Suppressor macrophage (primary cell): ENCODE measurements at regions not wholly inside any gene's neighbourhood (a gene's known extent, or its start where the extent isn't known, plus 50 kb on each side); places are given as distances from the start of the nearest gene placed in this dataset.

Experiments used
- DNase-seq, 4 experiments: peaks; one replicate each; pipeline ENCODE4 v3.0.0-alpha.2; 2020 to 2022

- no peak for DNase-seq
Measured at GRCh38 chr5:135723491-135723890, 111.0 kb upstream of the SLC25A48 start.

- no peak for DNase-seq
Measured at GRCh38 chr5:135721548-135722090, 112.8 kb upstream of the SLC25A48 start.

DNA sequence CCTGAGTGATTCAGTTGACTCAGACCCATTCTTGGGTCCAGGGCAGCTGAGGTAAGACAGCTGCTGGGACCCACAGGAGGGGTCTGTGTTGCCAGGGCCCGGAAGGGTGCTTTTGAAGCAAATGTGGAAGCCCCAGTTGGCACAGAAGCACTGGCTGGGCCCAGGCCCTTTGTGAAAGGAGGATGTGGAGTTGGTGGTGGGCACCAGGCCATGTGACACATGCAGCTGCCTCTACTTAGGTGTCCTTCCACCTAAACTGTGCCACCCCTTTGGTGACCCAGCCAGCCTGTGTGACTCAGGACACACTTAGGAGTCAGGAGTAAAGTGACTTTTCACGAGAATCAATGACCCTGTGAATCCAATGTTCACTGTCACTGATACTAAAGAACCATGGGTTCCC, 114.3 kb upstream of the SLC25A48 start:
- DNase-seq, result no peak

GRCh38 chr5:135719428-135720063, 114.9 kb upstream of the SLC25A48 start:
- DNase-seq, result no peak

DNA sequence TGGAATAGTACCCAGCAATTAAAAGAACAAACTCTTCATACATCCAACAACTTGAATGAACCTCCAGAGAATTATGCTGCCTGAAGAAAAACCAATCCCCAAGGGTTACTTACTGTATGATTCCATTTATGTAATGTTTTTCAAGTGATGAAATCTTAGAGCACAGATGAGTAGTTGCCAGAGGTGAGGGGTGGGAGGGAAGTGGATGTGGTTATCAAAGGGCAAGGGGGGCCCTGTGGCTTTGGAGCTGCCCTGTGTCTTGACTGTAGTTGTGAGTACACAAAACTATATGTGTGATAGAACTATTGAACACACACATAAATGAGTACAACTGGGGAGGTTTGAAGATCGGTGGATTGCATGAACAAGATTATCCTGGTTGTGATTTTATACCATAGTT, 115.8 kb upstream of the SLC25A48 start:
- DNase-seq, result no peak

- peak; percentile 25 to 67 (median 56) for DNase-seq
Measured at GRCh38 chr5:135718151-135718550, 116.3 kb upstream of the SLC25A48 start.

DNA sequence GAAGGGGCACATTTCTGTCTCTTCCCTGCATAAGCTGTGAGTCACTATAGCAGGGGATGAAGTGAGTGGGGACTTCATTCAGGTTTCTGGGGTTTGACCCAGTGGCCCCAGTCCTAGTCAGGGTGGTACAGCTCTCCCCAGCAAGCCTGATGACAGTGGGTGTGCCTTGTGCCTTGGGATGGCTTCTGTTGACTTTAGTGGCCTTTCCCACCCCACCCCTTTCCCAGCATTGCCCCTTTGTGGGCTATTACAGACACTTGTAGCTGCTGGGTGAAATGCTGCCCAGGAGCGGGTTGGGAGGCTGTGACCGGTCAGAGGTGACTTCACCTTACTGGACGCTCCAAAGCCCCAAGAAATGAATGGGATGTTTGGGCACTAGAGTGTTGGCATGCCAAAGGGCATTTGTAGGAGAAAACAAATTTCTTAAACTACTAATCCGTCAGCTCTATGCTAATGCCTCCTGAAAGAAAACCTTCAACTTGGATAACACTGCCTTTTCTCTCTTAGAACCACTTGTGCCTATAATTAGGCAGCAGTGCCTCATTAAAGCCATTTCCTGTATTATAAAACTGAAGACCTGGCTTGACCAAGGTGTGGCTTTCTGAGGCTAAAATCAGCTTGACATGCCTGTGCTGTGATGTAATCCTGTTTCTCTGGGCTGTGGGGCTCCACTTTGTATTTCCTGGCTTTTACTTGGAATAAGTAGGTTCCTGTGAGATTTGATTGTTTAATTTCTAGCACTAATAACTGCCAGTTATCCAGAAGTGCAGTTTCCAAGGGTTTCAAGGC, 119.0 kb upstream of the SLC25A48 start:
- no peak for DNase-seq

DNA sequence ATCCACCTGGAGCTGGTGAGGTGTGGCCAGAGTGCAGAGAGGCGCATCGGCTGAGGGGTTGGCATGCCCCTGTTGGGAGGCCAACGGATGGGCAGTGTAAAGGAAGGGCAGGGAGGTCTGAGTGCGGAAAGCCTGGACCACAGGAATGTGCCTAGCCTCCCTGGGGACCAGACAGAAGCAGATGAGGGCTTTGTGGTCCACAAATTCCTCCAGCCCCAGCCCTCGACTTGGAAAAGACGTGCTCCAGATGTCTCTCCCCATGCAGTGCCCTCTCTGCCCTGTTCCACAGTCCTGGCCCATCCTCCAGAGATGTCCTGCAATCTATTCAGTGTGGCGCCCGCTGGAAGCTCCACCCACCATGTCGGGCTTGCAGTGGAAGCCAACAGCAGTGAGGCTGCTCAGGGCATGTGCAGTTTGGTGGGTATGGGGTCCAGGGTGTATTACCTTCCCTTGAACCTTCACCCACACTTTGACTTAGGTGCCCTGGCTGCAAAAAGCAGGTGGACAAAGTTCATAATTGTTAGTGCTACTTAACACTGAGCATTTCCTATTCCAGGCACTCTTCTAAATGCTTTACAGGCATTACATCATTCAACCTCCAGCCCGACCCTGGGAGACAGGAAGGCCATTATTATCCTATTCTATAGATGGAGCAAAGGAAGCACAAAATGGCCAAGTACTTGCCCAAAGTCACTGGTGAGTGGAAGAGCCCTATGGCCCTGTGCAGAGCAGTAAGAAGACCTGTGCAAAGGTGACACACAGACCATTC, 120.2 kb upstream of the SLC25A48 start:
- DNase-seq, result no peak

- DNase-seq, result no peak
Measured at GRCh38 chr5:135713161-135713915, 121.1 kb upstream of the SLC25A48 start.

DNA sequence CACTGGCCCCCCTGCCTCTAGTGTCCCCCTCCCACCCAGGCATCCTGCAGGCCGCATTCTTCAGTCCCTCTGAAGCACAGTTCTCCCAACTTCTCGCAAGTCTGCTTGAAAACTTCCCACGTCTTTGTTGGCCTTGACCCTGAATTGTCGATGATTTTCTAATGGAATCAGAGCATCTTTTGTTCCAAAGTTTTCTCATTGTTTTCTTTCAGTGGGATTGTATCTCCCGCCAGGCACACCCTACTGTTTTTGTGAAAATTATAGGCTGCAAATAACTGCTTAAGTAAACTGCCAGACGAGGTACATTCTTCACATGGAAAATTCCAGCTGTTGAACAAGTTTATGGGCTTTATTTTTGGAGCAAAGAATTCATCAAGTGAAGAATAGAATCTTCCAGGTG, 122.6 kb upstream of the SLC25A48 start:
- DNase-seq, result no peak

DNA sequence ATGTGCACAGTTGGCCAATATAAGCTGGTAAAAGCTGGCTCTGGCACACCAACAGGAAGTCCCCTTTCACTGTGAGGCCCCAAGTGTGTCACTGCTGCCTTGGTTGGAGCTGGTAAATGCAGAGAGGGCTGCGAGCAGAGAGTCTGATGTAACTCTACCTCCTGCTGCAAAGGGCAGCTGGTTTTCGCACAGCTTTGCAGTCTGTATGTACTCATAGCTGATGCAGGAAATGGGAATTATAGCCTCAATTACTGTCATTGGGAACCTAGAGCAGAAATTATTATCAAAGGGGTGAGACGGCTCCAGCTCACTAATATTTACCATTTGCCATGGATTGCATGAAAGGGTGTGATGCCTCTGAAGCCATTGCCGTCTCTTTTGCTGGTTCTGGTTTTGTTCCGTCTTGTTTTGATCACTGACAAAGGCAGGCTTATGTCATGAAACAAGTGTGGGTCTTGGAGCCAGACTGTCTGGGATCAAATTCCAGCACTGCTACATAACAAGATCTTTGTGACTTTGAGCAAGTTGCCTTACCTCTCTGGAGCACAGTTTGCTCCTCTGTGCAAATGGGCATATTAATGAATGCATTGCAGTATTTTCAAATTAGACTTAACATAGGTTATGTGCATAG, 124.3 kb upstream of the SLC25A48 start:
- no peak for DNase-seq

DNA sequence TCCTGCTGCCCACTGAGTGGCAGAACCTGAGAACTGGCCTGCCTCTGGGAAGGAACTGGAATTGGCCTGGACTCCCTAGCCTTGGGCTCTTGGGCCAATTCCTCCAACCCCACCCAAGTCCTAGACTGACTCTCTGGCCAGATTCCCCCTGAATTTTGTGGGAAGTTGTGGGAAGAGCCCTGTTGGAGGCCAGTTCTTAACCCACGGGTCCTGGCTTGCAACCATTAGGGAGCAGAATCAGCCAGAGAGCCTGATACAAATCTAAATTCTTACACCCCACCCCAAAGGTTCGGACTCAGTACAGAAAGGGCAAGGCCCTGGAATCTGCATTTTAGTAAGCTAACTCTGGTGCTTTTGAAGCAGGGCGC, 125.3 kb upstream of the SLC25A48 start:
- DNase-seq, result no peak

- no peak for DNase-seq
Measured at GRCh38 chr5:135708481-135709207, 125.8 kb upstream of the SLC25A48 start.

DNA sequence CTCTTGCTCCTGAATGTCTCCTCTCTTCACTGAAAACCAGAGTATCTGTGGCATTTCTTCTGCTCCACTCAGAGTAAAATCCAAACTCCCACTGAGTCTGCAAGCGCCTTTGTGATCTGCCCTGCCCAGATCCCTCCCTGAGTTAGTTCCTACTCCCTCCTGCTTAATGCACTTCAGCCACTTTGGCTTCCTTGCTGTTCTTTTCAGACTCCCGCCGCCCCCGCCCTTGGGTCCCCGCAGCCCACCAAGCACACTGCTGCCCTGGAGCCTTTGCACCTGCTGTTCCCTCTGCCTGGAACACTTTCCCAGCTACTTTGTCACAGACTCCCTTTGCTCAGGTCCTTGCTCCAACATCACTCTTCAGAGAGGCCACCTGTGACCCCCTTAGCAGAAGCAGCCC, 127.2 kb upstream of the SLC25A48 start:
- DNase-seq, result no peak

DNA sequence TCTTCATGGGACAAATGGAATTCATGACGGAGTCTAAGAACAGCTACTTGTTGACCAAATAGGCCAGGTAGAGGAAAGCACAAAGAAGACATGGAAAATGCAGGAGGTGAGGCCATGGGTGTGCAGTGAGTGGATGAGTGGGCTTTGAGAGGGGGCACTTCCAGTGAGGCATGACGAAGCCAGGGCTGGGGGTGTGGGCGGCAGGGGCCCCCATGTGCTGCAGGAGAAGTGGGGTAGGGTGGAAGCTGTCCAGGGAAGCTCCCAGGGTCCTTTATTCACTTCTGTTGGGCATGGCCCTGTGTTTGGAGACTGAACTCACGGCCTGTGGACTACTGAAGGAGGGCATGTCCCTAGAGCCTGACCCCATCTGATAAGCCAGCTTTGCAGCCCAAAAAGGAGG, 127.6 kb upstream of the SLC25A48 start:
- no peak for DNase-seq

DNA sequence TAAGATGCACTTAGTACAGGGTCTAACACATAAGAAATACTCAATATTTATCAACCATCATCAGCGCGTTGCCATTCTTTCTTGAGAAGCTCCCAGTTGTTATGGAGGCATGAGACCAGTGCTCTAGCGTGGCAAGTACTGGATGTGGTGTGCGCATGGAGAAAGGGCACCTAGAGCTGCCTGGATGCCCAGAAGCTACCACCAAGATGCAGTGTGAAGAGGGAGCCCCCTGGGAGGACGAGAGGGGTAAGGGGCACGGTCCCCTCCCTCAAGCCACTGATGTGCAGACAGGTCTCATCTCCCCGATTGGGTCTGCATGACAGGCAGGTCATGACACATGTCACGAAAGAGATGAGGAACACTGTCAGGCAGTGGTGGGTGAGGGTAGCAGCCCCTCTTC, 127.7 kb upstream of the CXCL14 start:
- no peak for DNase-seq

GRCh38 chr5:135705941-135706466, 127.2 kb upstream of the CXCL14 start:
- no peak for DNase-seq

DNA sequence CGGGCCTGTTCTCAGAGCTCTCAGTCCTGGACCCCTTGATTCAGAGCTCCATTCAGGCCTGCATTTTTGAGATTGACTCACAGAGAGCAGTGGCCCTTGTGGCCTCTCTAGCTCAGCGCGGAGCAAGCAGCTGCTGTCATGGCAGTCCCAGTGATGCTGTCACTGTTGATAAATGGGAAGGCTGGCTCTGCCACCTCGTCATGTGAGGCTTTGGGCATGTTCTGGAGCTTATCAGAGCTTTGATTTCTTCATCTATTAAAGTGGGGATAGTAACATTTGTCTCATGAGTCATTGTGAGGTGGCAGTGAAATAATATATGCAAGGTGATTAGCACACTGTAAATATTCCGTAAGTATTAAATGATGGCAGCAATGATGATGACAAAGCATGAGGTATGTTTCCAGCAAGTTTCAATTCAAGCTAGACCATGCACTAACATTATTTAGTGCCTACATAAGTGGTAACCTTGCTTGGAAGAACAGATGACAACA, 126.4 kb upstream of the CXCL14 start:
- DNase-seq, result no peak

DNA sequence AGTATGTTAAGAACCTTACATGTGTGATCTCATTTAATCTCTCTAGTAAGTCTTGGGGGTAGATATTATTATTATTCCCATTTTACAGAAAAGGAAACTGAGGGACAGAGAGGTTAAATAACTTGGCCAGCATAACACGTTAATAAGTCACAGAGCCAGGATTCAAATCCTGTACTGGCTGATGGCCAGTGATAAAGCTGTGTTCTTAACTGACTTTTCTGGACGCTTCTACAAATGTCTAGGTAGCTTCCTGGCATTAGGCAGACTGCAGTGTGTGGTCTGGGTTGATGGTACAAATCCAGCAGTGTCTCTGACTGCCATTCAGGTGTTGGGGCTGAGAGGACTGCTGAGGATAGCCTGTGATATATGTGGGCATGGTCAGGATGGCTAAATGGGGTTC, 125.8 kb upstream of the CXCL14 start:
- DNase-seq, result no peak

- DNase-seq, result no peak
Measured at GRCh38 chr5:135703016-135703550, 124.3 kb upstream of the CXCL14 start.

- DNase-seq, result no peak
Measured at GRCh38 chr5:135702191-135702590, 123.4 kb upstream of the CXCL14 start.
